ENCODE measurements at regions not wholly inside any gene's neighbourhood (a gene's known extent, or its start where the extent isn't known, plus 50 kb on each side); places are given as distances from the start of the nearest gene placed in this dataset.
A peak's percentile ranks its signal among the peaks of the same experiment; 100 is the strongest.

DNA sequence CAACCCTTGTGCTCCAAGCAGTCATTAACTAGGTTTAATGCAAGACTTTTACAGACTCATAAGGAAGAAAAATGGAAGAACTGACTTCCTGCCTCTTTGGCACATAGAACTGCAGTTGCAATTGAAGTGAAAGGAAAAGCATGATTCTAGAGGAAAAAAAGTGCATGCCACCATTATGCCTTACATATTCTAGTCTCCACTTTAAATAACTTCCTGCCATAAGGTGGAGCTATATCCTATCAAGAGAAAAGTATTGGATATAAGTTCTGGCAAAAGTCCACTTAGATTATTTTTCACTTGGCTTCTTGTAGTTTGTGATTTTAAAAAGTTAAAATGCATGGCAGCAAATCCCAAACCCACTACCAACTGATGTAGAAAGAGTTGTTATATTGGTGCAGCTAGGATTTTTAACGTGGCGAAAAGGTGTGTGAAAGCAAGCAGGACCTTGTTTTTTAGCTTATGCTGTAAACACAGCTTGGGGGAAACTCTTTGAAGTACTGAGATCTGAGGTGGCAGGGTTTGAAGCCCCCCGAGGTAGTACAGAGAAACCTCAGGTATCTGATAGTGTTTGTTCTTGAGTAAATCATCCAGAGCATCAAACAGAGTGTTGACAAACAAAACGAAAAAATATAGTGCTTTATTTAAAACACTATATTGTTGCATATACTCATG, 117.9 kb downstream of the ANXA1 start:
- TF ChIP-seq EP300 (IDR thresholded peaks at IDR 0.05) (no peak), CTCF (IDR thresholded peaks at IDR 0.05) (peak in 1 of 6 experiments; percentile 25)
- DNase-seq, result no peak
- ATAC-seq (ENCODE audit: low FRiP score in 2 of 2), result no peak
- Histone ChIP-seq H3K36me3 (no peaks in the 10 kb centered on the region), H3K27me3 (no peaks in the 10 kb centered on the region), H3K4me1 (no peaks in the 10 kb centered on the region), H3K4me3 (no peak overlapping the region), H3K27ac (no peak overlapping the region), H3K9me3 (no peaks in the 10 kb centered on the region)
- 37 to 48% methylated on average over 4 of the region's 4 CpGs for WGBS, 2 donors

- peak in 1 of 2 donors; percentile 72 for ATAC-seq (ENCODE audit: low FRiP score in 2 of 2)
These were observed 119.5 kb downstream of the ANXA1 start for GRCh38 chr9:73270967-73271721.

GRCh38 chr9:73280113-73280512, 128.4 kb downstream of the ANXA1 start:
- H3K4me1 ChIP-seq, result no peaks in the 10 kb centered on the region
- H3K27ac ChIP-seq, result no peak overlapping the region
- H3K4me3 ChIP-seq, result no peak overlapping the region
- DNase-seq (no peak), ATAC-seq (ENCODE audit: low FRiP score in 2 of 2) (no peak)
- WGBS, 2 donors, result 75 to 84% methylated on average over 3 of the region's 3 CpGs
- no peaks in the 10 kb centered on the region for H3K36me3 ChIP-seq
- TF ChIP-seq POLR2AphosphoS5 (IDR thresholded peaks at IDR 0.05) (no peak), POLR2A (IDR thresholded peaks at IDR 0.05) (no peak), CTCF (IDR thresholded peaks at IDR 0.05) (no peak), EP300 (IDR thresholded peaks at IDR 0.05) (no peak)
- no peaks in the 10 kb centered on the region for H3K27me3 ChIP-seq
- H3K9me3 ChIP-seq, result no peaks in the 10 kb centered on the region

More at GRCh38 chr9:73270967-73271721, 119.5 kb downstream of the ANXA1 start:
- no peak for DNase-seq
- Histone ChIP-seq H3K9me3 (no peaks in the 10 kb centered on the region), H3K4me1 (no peaks in the 10 kb centered on the region), H3K27me3 (no peaks in the 10 kb centered on the region), H3K36me3 (no peaks in the 10 kb centered on the region), H3K27ac (no peak overlapping the region), H3K4me3 (no peak overlapping the region)
- WGBS, 2 donors, result 52 to 53% methylated on average over 3 of the region's 3 CpGs
- TF ChIP-seq POLR2AphosphoS5 (IDR thresholded peaks at IDR 0.05) (no peak), CTCF (IDR thresholded peaks at IDR 0.05) (no peak), POLR2A (IDR thresholded peaks at IDR 0.05) (no peak), EP300 (IDR thresholded peaks at IDR 0.05) (no peak)

DNA sequence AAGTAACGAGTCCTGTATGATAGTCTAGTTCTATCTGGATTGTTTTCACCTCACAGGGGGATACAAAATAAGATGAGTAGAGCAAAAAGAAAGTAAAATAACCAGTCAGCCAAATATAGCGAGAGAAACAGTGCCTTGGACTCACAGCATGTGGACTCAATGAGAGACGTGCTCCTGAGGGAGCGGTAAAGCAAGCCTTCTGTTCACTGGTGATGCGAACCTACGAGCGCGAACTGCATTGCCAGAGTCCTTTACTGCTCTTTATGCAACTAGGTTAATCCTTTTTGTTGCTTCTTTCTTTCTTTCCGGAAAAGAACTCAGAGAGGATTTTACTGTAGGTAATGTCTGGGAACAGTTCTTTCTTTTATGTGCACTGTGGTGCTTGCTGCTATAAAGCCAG, 132.7 kb downstream of the ANXA1 start:
- DNase-seq (no peak), ATAC-seq (ENCODE audit: low FRiP score in 2 of 2) (no peak)
- Histone ChIP-seq H3K4me3 (no peak overlapping the region), H3K27me3 (no peaks in the 10 kb centered on the region), H3K36me3 (no peaks in the 10 kb centered on the region), H3K27ac (no peak overlapping the region), H3K4me1 (no peaks in the 10 kb centered on the region), H3K9me3 (no peaks in the 10 kb centered on the region)
- no peak for TF ChIP-seq POLR2AphosphoS5 (IDR thresholded peaks at IDR 0.05)
- TF ChIP-seq EP300 (IDR thresholded peaks at IDR 0.05), result no peak
- 89 to 91% methylated on average over 9 of the region's 9 CpGs for WGBS, 2 donors

- Histone ChIP-seq H3K27ac (no peak overlapping the region), H3K9me3 (peaks cover 0 to 2% (median 0%) of the 10 kb centered on the region in 4 donors), H3K4me3 (no peak overlapping the region), H3K27me3 (no peaks in the 10 kb centered on the region), H3K4me1 (no peaks in the 10 kb centered on the region), H3K36me3 (no peaks in the 10 kb centered on the region)
- WGBS, 2 donors, result 70 to 77% methylated on average over 2 of the region's 2 CpGs
- DNase-seq (no peak), ATAC-seq (ENCODE audit: low FRiP score in 2 of 2) (no peak)
- TF ChIP-seq EP300 (IDR thresholded peaks at IDR 0.05) (no peak), POLR2AphosphoS5 (IDR thresholded peaks at IDR 0.05) (no peak), POLR2A (IDR thresholded peaks at IDR 0.05) (no peak), CTCF (IDR thresholded peaks at IDR 0.05) (no peak)
These were observed 142.7 kb downstream of the ANXA1 start for GRCh38 chr9:73294336-73294735.

All from upper lobe of left lung (tissue), 6 donors.